Endothelial cell of umbilical vein (primary cell): ENCODE measurements at regions not wholly inside any gene's neighbourhood (a gene's known extent, or its start where the extent isn't known, plus 50 kb on each side); places are given as distances from the start of the nearest gene placed in this dataset.

Source experiments
- CTCF ChIP-seq, 2 donors: IDR thresholded peaks; 1 replicate in 1 of 2; 2 replicates in 1 of 2; pipeline ENCODE4 v1.5.1; 2011; ENCODE audit warnings: low read length in 2 of 2, mild to moderate bottlenecking in 2 of 2, moderate library complexity in 2 of 2, control low read depth in 1 of 2, inconsistent platforms in 1 of 2, low read depth in 1 of 2; ENCODE audit not compliant: insufficient read depth in 1 of 2; ENCODE audit errors: extremely low read depth in 1 of 2
- EZH2 ChIP-seq: IDR thresholded peaks from 2 replicates; pipeline ENCODE4 v1.6.1; 2012; ENCODE audit warnings: borderline replicate concordance, low read depth, mild to moderate bottlenecking, moderate library complexity, low read length, inconsistent platforms; ENCODE audit not compliant: severe bottlenecking
- FOS ChIP-seq: IDR thresholded peaks from 2 replicates; pipeline ENCODE4 v1.6.1; 2011; ENCODE audit warnings: mild to moderate bottlenecking, low read length, moderate library complexity, borderline replicate concordance; ENCODE audit not compliant: insufficient read depth
- JUN ChIP-seq: IDR thresholded peaks from 2 replicates; pipeline ENCODE4 v1.6.1; 2011; ENCODE audit warnings: borderline replicate concordance, low read depth; ENCODE audit not compliant: insufficient read length, insufficient read depth
- MYC ChIP-seq: IDR thresholded peaks from one replicate; pipeline ENCODE4 v1.6.1; 2011; ENCODE audit warnings: mild to moderate bottlenecking, low read depth, low read length
- POLR2A ChIP-seq: IDR thresholded peaks from 2 replicates; pipeline ENCODE4 v1.6.1; 2012; ENCODE audit warnings: low read depth, mild to moderate bottlenecking, control low read depth, low read length
- POLR2AphosphoS5 ChIP-seq: IDR thresholded peaks from 2 replicates; pipeline ENCODE4 v1.6.1; 2012; ENCODE audit warnings: low read depth, mild to moderate bottlenecking, control low read depth, low read length, moderate library complexity; ENCODE audit not compliant: insufficient read depth

- TF ChIP-seq POLR2AphosphoS5 (no peak), CTCF (IDR thresholded peaks at IDR 0.05; ENCODE audit: extremely low read depth in 1 of 2, insufficient read depth in 1 of 2, low read depth in 1 of 2, low read length in 2 of 2) (no peak), POLR2A (no peak), MYC (no peak), EZH2 (no peak), FOS (no peak), JUN (no peak)
Measured at GRCh38 chrX:20623448-20623847, 356.7 kb upstream of the RPS6KA3 start.
